HEK293T (cell line): ENCODE measurements at regions not wholly inside any gene's neighbourhood (a gene's known extent, or its start where the extent isn't known, plus 50 kb on each side); places are given as distances from the start of the nearest gene placed in this dataset.

Source experiments
- ARNT ChIP-seq: fragments of 450-650 bp; IDR thresholded peaks from 2 replicates; pipeline ENCODE4 v1.6.1; 2017; ENCODE audit warnings: mild to moderate bottlenecking
- ELF4 ChIP-seq: fragments of 450-650 bp; IDR thresholded peaks from 2 replicates; pipeline ENCODE4 v1.6.1; 2017; ENCODE audit warnings: antibody characterized with exemption
- FOXK2 ChIP-seq: fragments of 450-650 bp; IDR thresholded peaks from 2 replicates; pipeline ENCODE4 v1.6.1; 2016; ENCODE audit warnings: mild to moderate bottlenecking
- FOXM1 ChIP-seq: fragments of 450-650 bp; IDR thresholded peaks from 2 replicates; pipeline ENCODE4 v1.6.1; 2017; ENCODE audit warnings: mild to moderate bottlenecking, borderline replicate concordance
- SP1 ChIP-seq: fragments of 450-650 bp; IDR thresholded peaks from 2 replicates; pipeline ENCODE4 v1.6.1; 2017
- TARDBP ChIP-seq: fragments of 450-650 bp; IDR thresholded peaks from 2 replicates; pipeline ENCODE4 v1.6.1; 2016
- ZNF384 ChIP-seq: fragments of 450-650 bp; IDR thresholded peaks from 2 replicates; pipeline ENCODE4 v1.6.1; 2016

- TF ChIP-seq ZNF384, result no peak
- TF ChIP-seq ELF4, result no peak
- TF ChIP-seq SP1, result no peak
- no peak for TF ChIP-seq FOXK2
- no peak for TF ChIP-seq TARDBP
- TF ChIP-seq FOXM1, result no peak
- no peak for TF ChIP-seq ARNT
These were observed 252.3 kb downstream of the HTR7 start for GRCh38 chr10:90605506-90605905.
